ENCODE measurements at regions not wholly inside any gene's neighbourhood (a gene's known extent, or its start where the extent isn't known, plus 50 kb on each side); places are given as distances from the start of the nearest gene placed in this dataset.

- TF ChIP-seq CTCF (IDR thresholded peaks at IDR 0.05; ENCODE audit: low read depth, low read length) (no peak), POLR2A (IDR thresholded peaks at IDR 0.05; ENCODE audit: extremely low read depth, insufficient read length) (no peak), MAX (IDR thresholded peaks at IDR 0.05; ENCODE audit: low read depth, low read length) (no peak)
Measured at GRCh38 chr3:36178018-36178417, 202.3 kb upstream of the STAC start.
